ENCODE measurements at regions not wholly inside any gene's neighbourhood (a gene's known extent, or its start where the extent isn't known, plus 50 kb on each side); places are given as distances from the start of the nearest gene placed in this dataset.

- H3K27ac Mint-ChIP-seq: no peak overlapping the region
- no peaks in the 10 kb centered on the region for H3K27me3 Mint-ChIP-seq (ENCODE audit: low read depth)
- H3K4me1 Mint-ChIP-seq (ENCODE audit: low read depth): no peaks in the 10 kb centered on the region
- no peak overlapping the region for H3K4me3 Mint-ChIP-seq
- no peak for DNase-seq (ENCODE audit: low spot score)
- no peaks in the 10 kb centered on the region for H3K36me3 Mint-ChIP-seq (ENCODE audit: low read depth)
- no peaks in the 10 kb centered on the region for H3K9me3 Mint-ChIP-seq
Observed at GRCh38 chr21:16366207-16366606, 636.4 kb downstream of the USP25 start.

- no peaks in the 10 kb centered on the region for H3K9me3 Mint-ChIP-seq
- DNase-seq (ENCODE audit: low spot score): no peak
- no peak overlapping the region for H3K4me3 Mint-ChIP-seq
- no peaks in the 10 kb centered on the region for H3K36me3 Mint-ChIP-seq (ENCODE audit: low read depth)
- H3K4me1 Mint-ChIP-seq (ENCODE audit: low read depth): no peaks in the 10 kb centered on the region
- H3K27ac Mint-ChIP-seq: no peak overlapping the region
- no peaks in the 10 kb centered on the region for H3K27me3 Mint-ChIP-seq (ENCODE audit: low read depth)
Observed at GRCh38 chr21:16367079-16367478, 637.3 kb downstream of the USP25 start.

DNA sequence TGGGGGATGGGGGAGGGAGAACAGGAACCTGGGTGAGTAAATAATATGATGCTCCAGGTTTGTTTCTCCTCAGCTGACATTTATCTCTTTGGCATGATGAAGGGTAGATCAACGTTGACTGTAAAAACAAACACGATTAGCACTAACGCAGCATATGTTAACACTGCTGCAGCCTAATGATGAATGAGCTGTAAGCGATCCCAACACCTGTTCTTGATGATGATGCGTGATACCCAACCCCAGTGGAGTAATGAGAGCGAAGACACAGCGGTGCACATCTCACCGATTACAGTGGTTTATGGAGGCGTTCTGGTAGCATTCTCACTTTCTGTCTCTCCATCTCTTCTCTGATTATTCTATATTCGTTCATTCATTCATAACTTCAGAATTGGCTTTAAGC lies 640.4 kb downstream of the USP25 start:
- no peak for DNase-seq (ENCODE audit: low spot score)
- H3K9me3 Mint-ChIP-seq: no peaks in the 10 kb centered on the region
- no peaks in the 10 kb centered on the region for H3K27me3 Mint-ChIP-seq (ENCODE audit: low read depth)
- H3K27ac Mint-ChIP-seq: no peak overlapping the region
- no peaks in the 10 kb centered on the region for H3K36me3 Mint-ChIP-seq (ENCODE audit: low read depth)
- H3K4me3 Mint-ChIP-seq: no peak overlapping the region
- no peaks in the 10 kb centered on the region for H3K4me1 Mint-ChIP-seq (ENCODE audit: low read depth)

DNA sequence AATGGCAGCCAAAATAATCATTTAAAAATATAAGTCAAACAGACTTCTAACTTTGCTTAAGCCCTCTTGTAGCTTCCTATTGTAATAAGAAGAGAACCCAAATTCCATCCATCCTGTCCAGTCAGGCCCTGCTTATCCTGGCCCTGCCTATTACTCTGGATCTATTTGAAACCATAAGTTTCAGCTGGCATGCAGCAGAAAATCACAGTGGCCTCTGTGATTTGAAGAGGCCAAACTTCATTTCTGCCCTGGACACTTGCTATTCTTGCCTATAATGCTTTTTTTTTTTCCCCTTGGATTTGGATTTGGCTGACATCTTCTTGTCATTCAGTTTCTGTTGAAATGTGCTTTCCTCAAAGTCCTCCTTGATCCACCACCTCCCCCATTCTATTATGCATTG lies 642.8 kb downstream of the USP25 start:
- H3K4me1 Mint-ChIP-seq (ENCODE audit: low read depth): no peaks in the 10 kb centered on the region
- no peaks in the 10 kb centered on the region for H3K9me3 Mint-ChIP-seq
- no peak for DNase-seq (ENCODE audit: low spot score)
- H3K27me3 Mint-ChIP-seq (ENCODE audit: low read depth): no peaks in the 10 kb centered on the region
- no peaks in the 10 kb centered on the region for H3K36me3 Mint-ChIP-seq (ENCODE audit: low read depth)
- H3K4me3 Mint-ChIP-seq: no peak overlapping the region
- H3K27ac Mint-ChIP-seq: no peak overlapping the region

DNA sequence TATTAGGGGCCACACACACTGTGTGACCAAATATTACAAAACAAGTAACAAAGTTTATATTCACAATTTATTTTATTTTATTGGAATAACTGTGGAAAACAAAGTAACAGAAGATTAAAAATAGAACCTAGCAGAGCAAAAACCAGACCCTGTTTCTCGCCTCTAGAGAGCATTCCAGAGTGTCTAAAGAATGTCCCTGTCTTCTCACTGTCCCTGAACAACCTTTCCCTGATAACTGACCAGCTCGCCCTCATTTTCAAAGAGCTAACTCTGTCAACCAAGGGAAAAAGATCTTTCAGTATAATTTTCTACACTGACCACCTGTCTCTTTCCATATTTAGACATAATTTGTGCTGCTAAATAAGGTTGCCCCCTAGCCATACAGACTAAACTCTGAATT lies 646.9 kb downstream of the USP25 start:
- Mint-ChIP-seq H3K27me3 (ENCODE audit: low read depth) (no peaks in the 10 kb centered on the region), H3K36me3 (ENCODE audit: low read depth) (no peaks in the 10 kb centered on the region), H3K4me3 (no peak overlapping the region), H3K4me1 (ENCODE audit: low read depth) (no peaks in the 10 kb centered on the region), H3K27ac (no peak overlapping the region), H3K9me3 (no peaks in the 10 kb centered on the region)
- DNase-seq (ENCODE audit: low spot score): no peak

- Mint-ChIP-seq H3K4me3 (no peak overlapping the region), H3K27me3 (ENCODE audit: low read depth) (no peaks in the 10 kb centered on the region), H3K4me1 (ENCODE audit: low read depth) (no peaks in the 10 kb centered on the region), H3K27ac (no peak overlapping the region), H3K36me3 (ENCODE audit: low read depth) (no peaks in the 10 kb centered on the region), H3K9me3 (no peaks in the 10 kb centered on the region)
- no peak for DNase-seq (ENCODE audit: low spot score)
Observed at GRCh38 chr21:16377120-16377658, 647.4 kb downstream of the USP25 start.

DNA sequence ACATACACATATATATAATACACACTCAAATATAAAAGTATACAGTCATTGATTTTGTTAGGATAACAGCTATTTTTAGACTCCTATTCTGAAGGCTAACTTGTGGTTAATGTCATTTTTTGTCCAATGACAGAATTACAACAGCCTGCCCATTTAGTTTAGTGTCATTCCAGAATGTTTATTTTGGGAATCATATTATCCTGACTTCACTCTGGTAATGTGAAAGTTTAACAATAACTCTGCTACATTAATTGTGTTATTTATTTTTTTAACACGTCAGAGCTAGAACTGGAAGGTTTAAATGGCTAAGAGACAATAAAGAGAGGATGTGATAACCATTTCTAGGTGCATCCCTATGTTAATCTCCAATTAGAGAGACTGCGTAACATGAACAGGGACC lies 648.1 kb downstream of the USP25 start:
- Mint-ChIP-seq H3K27me3 (ENCODE audit: low read depth) (no peaks in the 10 kb centered on the region), H3K27ac (no peak overlapping the region), H3K36me3 (ENCODE audit: low read depth) (no peaks in the 10 kb centered on the region), H3K4me3 (no peak overlapping the region), H3K9me3 (no peaks in the 10 kb centered on the region), H3K4me1 (ENCODE audit: low read depth) (no peaks in the 10 kb centered on the region)
- no peak for DNase-seq (ENCODE audit: low spot score)

GRCh38 chr21:16378525-16378924 lies 648.7 kb downstream of the USP25 start:
- Mint-ChIP-seq H3K4me3 (no peak overlapping the region), H3K27ac (no peak overlapping the region), H3K36me3 (ENCODE audit: low read depth) (no peaks in the 10 kb centered on the region), H3K4me1 (ENCODE audit: low read depth) (no peaks in the 10 kb centered on the region), H3K9me3 (no peaks in the 10 kb centered on the region), H3K27me3 (ENCODE audit: low read depth) (no peaks in the 10 kb centered on the region)
- no peak for DNase-seq (ENCODE audit: low spot score)

- Mint-ChIP-seq H3K36me3 (ENCODE audit: low read depth) (no peaks in the 10 kb centered on the region), H3K27me3 (ENCODE audit: low read depth) (no peaks in the 10 kb centered on the region), H3K4me1 (ENCODE audit: low read depth) (no peaks in the 10 kb centered on the region), H3K27ac (no peak overlapping the region), H3K9me3 (peaks cover 22% of the 10 kb centered on the region), H3K4me3 (no peak overlapping the region)
- no peak for DNase-seq (ENCODE audit: low spot score)
Observed at GRCh38 chr21:16388291-16388690, 658.5 kb downstream of the USP25 start.

DNA sequence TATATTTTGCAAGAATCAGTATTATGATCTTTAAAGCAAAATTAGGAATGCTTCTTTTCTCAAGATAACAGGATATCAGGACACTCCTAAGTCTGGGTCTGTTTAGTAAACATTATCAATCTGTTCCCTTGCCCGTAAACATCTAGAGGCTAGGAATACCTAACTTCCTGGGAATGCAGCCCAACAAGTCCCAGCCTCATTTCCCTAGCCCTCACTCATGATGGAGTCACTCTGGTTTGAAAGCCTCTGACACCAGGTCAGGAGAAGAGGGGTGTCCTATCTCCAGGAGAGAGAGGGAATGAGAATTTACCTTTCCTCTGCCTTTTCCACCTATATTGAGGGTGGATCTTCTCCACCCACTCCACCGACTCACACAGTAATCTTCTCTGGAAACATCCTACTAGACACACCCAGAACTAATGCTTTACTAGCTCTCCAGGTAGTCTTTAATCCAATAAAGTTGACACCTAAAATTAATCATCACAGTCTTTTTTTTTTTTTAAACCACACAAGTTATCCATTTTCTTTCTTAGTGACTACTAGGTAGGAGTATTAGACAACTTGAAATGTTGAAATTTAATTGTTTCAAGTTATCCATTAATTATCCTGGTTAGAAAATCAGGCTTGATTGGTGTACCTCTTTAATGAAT lies 659.3 kb downstream of the USP25 start:
- Mint-ChIP-seq H3K27me3 (ENCODE audit: low read depth) (no peaks in the 10 kb centered on the region), H3K4me3 (no peak overlapping the region), H3K36me3 (ENCODE audit: low read depth) (no peaks in the 10 kb centered on the region), H3K4me1 (ENCODE audit: low read depth) (no peaks in the 10 kb centered on the region), H3K27ac (no peak overlapping the region), H3K9me3 (peaks cover 22% of the 10 kb centered on the region)
- DNase-seq (ENCODE audit: low spot score): no peak

GRCh38 chr21:16389643-16390042 lies 659.9 kb downstream of the USP25 start:
- no peak for DNase-seq (ENCODE audit: low spot score)
- Mint-ChIP-seq H3K9me3 (peaks cover 22% of the 10 kb centered on the region), H3K4me1 (ENCODE audit: low read depth) (no peaks in the 10 kb centered on the region), H3K36me3 (ENCODE audit: low read depth) (no peaks in the 10 kb centered on the region), H3K27ac (no peak overlapping the region), H3K27me3 (ENCODE audit: low read depth) (no peaks in the 10 kb centered on the region), H3K4me3 (no peak overlapping the region)

GRCh38 chr21:16395285-16395684 lies 665.5 kb downstream of the USP25 start:
- no peak overlapping the region for H3K4me3 Mint-ChIP-seq

DNA sequence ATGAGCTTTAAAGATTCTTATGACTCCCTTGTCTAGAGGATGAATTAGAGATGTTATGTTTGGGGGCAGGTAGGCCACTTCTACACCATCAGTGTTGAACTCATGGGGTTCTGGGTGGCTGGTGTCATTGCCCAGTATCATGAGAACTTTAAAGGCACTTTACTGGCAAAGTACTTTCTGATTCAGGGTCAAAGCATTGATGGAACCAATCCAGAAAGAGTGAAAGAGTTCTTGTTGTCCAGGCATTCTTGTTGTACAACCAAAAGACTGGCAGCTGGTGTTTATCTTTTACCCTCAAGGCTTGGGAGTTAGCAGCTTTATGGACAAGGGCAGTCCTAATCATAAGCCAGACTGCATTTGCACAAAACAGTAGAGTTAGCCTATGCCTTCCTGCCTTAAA lies 673.0 kb downstream of the USP25 start:
- H3K9me3 Mint-ChIP-seq: peaks cover 13% of the 10 kb centered on the region
- no peak overlapping the region for H3K27ac Mint-ChIP-seq
- H3K4me1 Mint-ChIP-seq (ENCODE audit: low read depth): no peaks in the 10 kb centered on the region
- DNase-seq (ENCODE audit: low spot score): no peak
- H3K27me3 Mint-ChIP-seq (ENCODE audit: low read depth): no peaks in the 10 kb centered on the region
- H3K4me3 Mint-ChIP-seq: no peak overlapping the region
- H3K36me3 Mint-ChIP-seq (ENCODE audit: low read depth): no peaks in the 10 kb centered on the region

More at GRCh38 chr21:16395285-16395684, 665.5 kb downstream of the USP25 start:
- H3K9me3 Mint-ChIP-seq: peaks cover 30% of the 10 kb centered on the region
- no peaks in the 10 kb centered on the region for H3K36me3 Mint-ChIP-seq (ENCODE audit: low read depth)
- no peak overlapping the region for H3K27ac Mint-ChIP-seq
- DNase-seq (ENCODE audit: low spot score): no peak
- no peaks in the 10 kb centered on the region for H3K27me3 Mint-ChIP-seq (ENCODE audit: low read depth)
- H3K4me1 Mint-ChIP-seq (ENCODE audit: low read depth): no peaks in the 10 kb centered on the region

DNA sequence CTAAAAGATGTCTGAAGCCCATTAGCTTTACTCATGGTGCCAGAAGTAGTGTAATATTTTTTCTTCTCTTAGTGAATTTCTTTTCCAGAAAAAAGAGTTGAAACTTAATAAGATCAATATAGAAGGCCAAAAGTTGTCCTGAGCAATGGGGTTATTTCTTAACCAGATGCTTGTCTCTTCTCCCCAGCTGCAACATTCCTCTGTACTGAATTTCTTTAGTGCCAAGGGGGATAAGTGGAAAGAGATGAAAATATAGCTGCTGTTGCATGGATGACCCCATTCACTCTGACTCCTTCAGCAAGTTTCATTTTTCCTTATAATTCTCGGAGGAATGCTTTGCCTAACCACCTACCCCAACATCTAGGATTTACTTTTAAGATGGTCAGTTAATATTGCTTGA lies 675.0 kb downstream of the USP25 start:
- Mint-ChIP-seq H3K4me1 (ENCODE audit: low read depth) (no peaks in the 10 kb centered on the region), H3K9me3 (peaks cover 11% of the 10 kb centered on the region), H3K27ac (no peak overlapping the region), H3K36me3 (ENCODE audit: low read depth) (no peaks in the 10 kb centered on the region), H3K4me3 (no peak overlapping the region), H3K27me3 (ENCODE audit: low read depth) (no peaks in the 10 kb centered on the region)
- no peak for DNase-seq (ENCODE audit: low spot score)

- H3K9me3 Mint-ChIP-seq: peaks cover 9% of the 10 kb centered on the region
- no peak overlapping the region for H3K4me3 Mint-ChIP-seq
- no peaks in the 10 kb centered on the region for H3K4me1 Mint-ChIP-seq (ENCODE audit: low read depth)
- no peak for DNase-seq (ENCODE audit: low spot score)
- no peaks in the 10 kb centered on the region for H3K27me3 Mint-ChIP-seq (ENCODE audit: low read depth)
- no peak overlapping the region for H3K27ac Mint-ChIP-seq
- H3K36me3 Mint-ChIP-seq (ENCODE audit: low read depth): no peaks in the 10 kb centered on the region
Observed at GRCh38 chr21:16406355-16406754, 676.6 kb downstream of the USP25 start.
